A549 (cell line): ENCODE measurements at regions not wholly inside any gene's neighbourhood (a gene's known extent, or its start where the extent isn't known, plus 50 kb on each side); places are given as distances from the start of the nearest gene placed in this dataset.

Experiments used
- ATAC-seq, 2 experiments: fragments of 200-7000 bp in 1 of 2; fragments of >200 bp in 1 of 2; cut with Nextera tagmentation in 1 of 2; cut with Tn5 transposase in 1 of 2; 3 replicates each; pipeline versions ENCODE4 v1.8.0 to v1.9.1; 2018 to 2020; ENCODE audit warnings: mild to moderate bottlenecking in 1 of 2, moderate library complexity in 1 of 2
- CTCF ChIA-PET: fragments of 300-600 bp; sonication (Branson Sonifier 250); formaldehyde crosslinking; extraction: SDS; loops from one replicate; lab custom pipeline; 2021; ENCODE audit warnings: antibody characterized with exemption, inconsistent platforms; lab: Yijun Ruan, JAX
- POLR2A ChIA-PET: fragments of 350-600 bp; formaldehyde crosslinking; extraction: SDS; loops from one replicate; lab custom pipeline; 2021; ENCODE audit warnings: antibody characterized with exemption, inconsistent platforms; lab: Yijun Ruan, JAX
- DNase-seq, 2 experiments: peaks; one replicate each; pipeline versions ENCODE4 v3.0.0 to v3.0.0-alpha.2; 2011 to 2016; ENCODE audit warnings: low read depth in 1 of 2, low spot score in 1 of 2
- FAIRE-seq: peaks from 2 replicates; lab custom pipeline; 2011; peaks lifted over from hg19 to GRCh38; lab: Jason Lieb, UNC
- H3K27ac ChIP-seq, 2 experiments: fragments of >200 bp; sonication (Bioruptor Twin); formaldehyde crosslinking; 3 replicates each; pipeline ENCODE4 v1.5.1; 2016 to 2017
- H3K4me1 ChIP-seq: fragments of >200 bp; sonication (Bioruptor Twin); formaldehyde crosslinking; 3 replicates; pipeline ENCODE4 v1.6.1; 2016
- H3K4me2 ChIP-seq: fragments of >200 bp; sonication (Bioruptor Twin); formaldehyde crosslinking; 3 replicates; pipeline ENCODE4 v1.6.1; 2016
- H3K4me3 ChIP-seq: fragments of >200 bp; sonication (Bioruptor Twin); formaldehyde crosslinking; 3 replicates; pipeline ENCODE4 v1.5.1; 2016
- H3K9me3 ChIP-seq: fragments of >200 bp; sonication (Bioruptor Twin); formaldehyde crosslinking; 3 replicates; pipeline ENCODE4 v1.6.1; 2016
- ATOH8 ChIP-seq: fragments of 250-450 bp; sonication (Bioruptor Pico); IDR thresholded peaks from 2 replicates; pipeline ENCODE4 v1.5.0; 2020; ENCODE audit warnings: low read depth, mild to moderate bottlenecking, moderate library complexity
- BCL3 ChIP-seq: fragments of >200 bp; sonication (Bioruptor Twin); formaldehyde crosslinking; IDR thresholded peaks from 3 replicates; pipeline ENCODE4 v1.6.1; 2016
- BHLHE40 ChIP-seq: IDR thresholded peaks from 2 replicates; pipeline ENCODE4 v1.6.1; 2012; ENCODE audit warnings: low read depth, low read length, inconsistent platforms
- CBX2 ChIP-seq: fragments of 200-600 bp; sonication (generic); IDR thresholded peaks from 2 replicates; pipeline ENCODE4 v1.6.1; 2016; ENCODE audit warnings: low read depth, mild to moderate bottlenecking, borderline replicate concordance
- CBX8 ChIP-seq: fragments of 200-600 bp; sonication (generic); IDR thresholded peaks from 2 replicates; pipeline ENCODE4 v1.6.1; 2016
- CEBPB ChIP-seq, 2 experiments: fragments of >200 bp in 1 of 2; sonication (Bioruptor Twin) in 1 of 2; formaldehyde crosslinking in 1 of 2; IDR thresholded peaks; 2 replicates each; pipeline ENCODE4 v1.6.1; 2012 to 2016
- CHD4 ChIP-seq: fragments of 200-600 bp; sonication (generic); IDR thresholded peaks from 2 replicates; pipeline ENCODE4 v1.6.1; 2016; ENCODE audit warnings: antibody characterized with exemption, mild to moderate bottlenecking, borderline replicate concordance
- E2F6 ChIP-seq: IDR thresholded peaks from 2 replicates; pipeline ENCODE4 v1.6.1; 2012; ENCODE audit warnings: low read depth, borderline replicate concordance
- EP300 ChIP-seq, 2 experiments: fragments of >200 bp; sonication (Bioruptor Twin); formaldehyde crosslinking; IDR thresholded peaks; 2 replicates in 1 of 2; 3 replicates in 1 of 2; pipeline ENCODE4 v1.6.1; 2016 to 2017
- FOSL2 ChIP-seq, 2 experiments: fragments of 450-650 bp in 1 of 2; fragments of >200 bp in 1 of 2; sonication (Bioruptor Twin) in 1 of 2; formaldehyde crosslinking; IDR thresholded peaks; 2 replicates each; pipeline versions ENCODE4 v1.5.0 to v1.6.1; 2016 to 2020; ENCODE audit warnings: mild to moderate bottlenecking in 1 of 2, moderate library complexity in 1 of 2
- FOXS1 ChIP-seq: fragments of 250-450 bp; sonication (Bioruptor Pico); IDR thresholded peaks from 2 replicates; pipeline ENCODE4 v1.5.0; 2020; ENCODE audit warnings: mild to moderate bottlenecking, moderate library complexity
- HES2 ChIP-seq: fragments of >200 bp; sonication (Bioruptor Twin); formaldehyde crosslinking; IDR thresholded peaks from 2 replicates; pipeline ENCODE4 v1.6.1; 2016
- HOXB13 ChIP-seq: fragments of 250-450 bp; sonication (Bioruptor Pico); IDR thresholded peaks from 2 replicates; pipeline ENCODE4 v1.5.0; 2020; ENCODE audit warnings: low read depth, mild to moderate bottlenecking, moderate library complexity
- KDM5A ChIP-seq: fragments of 200-600 bp; sonication (generic); IDR thresholded peaks from 2 replicates; pipeline ENCODE4 v1.6.1; 2016; ENCODE audit warnings: antibody characterized with exemption, mild to moderate bottlenecking
- MYC ChIP-seq: IDR thresholded peaks from 2 replicates; pipeline ENCODE4 v1.6.1; 2012; ENCODE audit warnings: mild to moderate bottlenecking, inconsistent platforms, low read length, improper control_type of control experiment, borderline replicate concordance
- NR3C1 ChIP-seq: fragments of >200 bp; sonication (Bioruptor Twin); formaldehyde crosslinking; IDR thresholded peaks from 3 replicates; pipeline ENCODE4 v1.6.1; 2017
- RFX5 ChIP-seq: fragments of 450-650 bp; IDR thresholded peaks from 2 replicates; pipeline ENCODE4 v1.7.1; 2014; ENCODE audit warnings: antibody characterized with exemption, mild to moderate bottlenecking, moderate library complexity
- SMC3 ChIP-seq: fragments of >200 bp; sonication (Bioruptor Twin); formaldehyde crosslinking; IDR thresholded peaks from 3 replicates; pipeline ENCODE4 v1.6.1; 2018; ENCODE audit warnings: inconsistent platforms
- SREBF2 ChIP-seq: fragments of 450-650 bp; IDR thresholded peaks from 2 replicates; pipeline ENCODE4 v1.6.1; 2014; ENCODE audit warnings: mild to moderate bottlenecking, moderate library complexity
- ZC3H11A ChIP-seq: fragments of 450-650 bp; IDR thresholded peaks from 2 replicates; pipeline ENCODE4 v1.6.1; 2014; ENCODE audit warnings: antibody characterized with exemption, mild to moderate bottlenecking
- ZSCAN20 ChIP-seq: fragments of 250-450 bp; sonication (Bioruptor Pico); IDR thresholded peaks from 2 replicates; pipeline ENCODE4 v1.8.0; 2022; ENCODE audit warnings: mild to moderate bottlenecking, moderate library complexity
- WGBS: methylation state at CpG from one replicate; pipeline ENCODE4 v1.1.6; 2017; ENCODE audit errors: missing lambda C conversion rate; 5-methylcytosine and 5-hydroxymethylcytosine counted together

- TF ChIP-seq FOSL2 (IDR thresholded peaks at IDR 0.05) (no peak), FOSL2 (CRISPR knock-in tag; IDR thresholded peaks at IDR 0.05) (no peak), CEBPB (IDR thresholded peaks at IDR 0.05) (no peak), CBX2 (no peak), ZSCAN20 (CRISPR knock-in tag) (no peak), NR3C1 (no peak), SREBF2 (no peak), CHD4 (no peak), MYC (no peak)
- TF ChIP-seq, all 56 proteins: peak for 0
These were observed 180.1 kb upstream of the ARID2 start (continued) for GRCh38 chr12:45549337-45549902.

GRCh38 chr12:45553204-45553603, 176.3 kb upstream of the ARID2 start:
- Histone ChIP-seq H3K9me3 (no peaks in the 10 kb centered on the region), H3K4me2 (no peak overlapping the region), H3K4me1 (no peaks in the 10 kb centered on the region), H3K27ac (no peak overlapping the region), H3K4me3 (no peak overlapping the region)
- ATAC-seq: no peak
- POLR2A ChIA-PET: no interaction called here
- no peak for FAIRE-seq
- TF ChIP-seq E2F6 (no peak), ATOH8 (CRISPR knock-in tag) (no peak)
- 59% methylated on average over 3 of the region's 3 CpGs for WGBS
- CTCF ChIA-PET: interaction anchor here (1.3 kb wide), 1 partner anchor 9 kb away, joined by 4 read pairs; no protein-coding TSS in a partner anchor
- DNase-seq: no peak

- no peaks in the 10 kb centered on the region for H3K9me3 ChIP-seq
- CTCF ChIA-PET: interaction anchor here (2.7 kb wide), 1 partner anchor 10 kb away, joined by 8 read pairs; no protein-coding TSS in a partner anchor
- TF ChIP-seq BHLHE40 (no peak), FOXS1 (CRISPR knock-in tag) (no peak), SMC3 (no peak), BCL3 (no peak), CEBPB (IDR thresholded peaks at IDR 0.05) (no peak)
- TF ChIP-seq, all 56 proteins: peak for 0
- H3K4me3 ChIP-seq: no peak overlapping the region
- FAIRE-seq (no peak), ATAC-seq (no peak; a peak in 1 of 6 replicates), DNase-seq (no peak)
- no peak overlapping the region for H3K4me2 ChIP-seq
- no peak overlapping the region for H3K27ac ChIP-seq
- POLR2A ChIA-PET: no interaction called here
- H3K4me1 ChIP-seq: no peaks in the 10 kb centered on the region
These were observed 172.5 kb upstream of the ARID2 start for GRCh38 chr12:45557016-45557415.

GRCh38 chr12:45558353-45558752, 171.2 kb upstream of the ARID2 start:
- no peak overlapping the region for H3K4me2 ChIP-seq
- FAIRE-seq: no peak
- H3K4me1 ChIP-seq: no peaks in the 10 kb centered on the region
- H3K4me3 ChIP-seq: no peak overlapping the region
- ChIA-PET POLR2A (no interaction called here), CTCF (interaction anchor here (0.6 to 2.7 kb wide), 2 partner anchors 11 to 301 kb away, joined by 4 to 8 read pairs; no protein-coding TSS in a partner anchor)
- H3K27ac ChIP-seq: no peak overlapping the region
- H3K9me3 ChIP-seq: no peaks in the 10 kb centered on the region
- no peak for ATAC-seq
- 43% methylated on average over 4 of the region's 4 CpGs for WGBS
- no peak for DNase-seq
- TF ChIP-seq CBX8 (no peak), KDM5A (no peak), HES2 (no peak), FOXS1 (CRISPR knock-in tag) (no peak), RFX5 (no peak), EP300 (IDR thresholded peaks at IDR 0.05) (no peak), ZC3H11A (no peak), HOXB13 (no peak), CEBPB (IDR thresholded peaks at IDR 0.05) (no peak)
- TF ChIP-seq, all 56 proteins: peak for 0
